ENCODE measurements at regions not wholly inside any gene's neighbourhood (a gene's known extent, or its start where the extent isn't known, plus 50 kb on each side); places are given as distances from the start of the nearest gene placed in this dataset.

GRCh38 chr17:53630638-53631037 is 192.1 kb upstream of the KIF2B start:
- no peak for TF ChIP-seq CTCF (IDR thresholded peaks at IDR 0.05)
- WGBS (ENCODE audit: insufficient coverage), result no CpG with 5 or more reads among the region's 1 CpG

GRCh38 chr17:53630115-53630514 is 192.6 kb upstream of the KIF2B start:
- no peak overlapping the region for H3K27ac Mint-ChIP-seq
- intact Hi-C loops (cut with micrococcal nuclease), result loop anchor here in 1 of 2 donors (10.0 kb wide), 1 partner anchor 45 kb away; no protein-coding TSS in a partner anchor
- Histone ChIP-seq H3K27me3 (ENCODE audit: control insufficient read depth in 2 of 2, insufficient read depth in 2 of 2, low read length in 2 of 2) (no peaks in the 10 kb centered on the region), H2AFZ (ENCODE audit: insufficient read depth, low read depth, low read length, poor library complexity, severe bottlenecking) (no peak overlapping the region), H3K79me2 (ENCODE audit: insufficient read depth, low read length) (no peaks in the 10 kb centered on the region), H3K4me3 (replicated peaks in 1 of 3; ENCODE audit: low read depth in 2 of 3, low read length in 3 of 3) (no peak overlapping the region), H3K9me3 (replicated peaks in 1 of 2; ENCODE audit: control insufficient read depth in 1 of 2, insufficient read depth in 1 of 2, low read length in 2 of 2) (no peaks in the 10 kb centered on the region), H3K27ac (ENCODE audit: low read depth in 1 of 2, low read length in 2 of 2) (no peak overlapping the region), H3K4me1 (ENCODE audit: control insufficient read depth in 1 of 2, insufficient read depth in 2 of 2, low read length in 2 of 2) (no peaks in the 10 kb centered on the region), H3K4me2 (replicated peaks; ENCODE audit: extremely low read depth, low read length, poor library complexity, severe bottlenecking) (no peak overlapping the region), H3K9ac (ENCODE audit: insufficient read depth, low read length, poor library complexity, severe bottlenecking) (no peak overlapping the region), H4K20me1 (ENCODE audit: insufficient read depth, low read length) (no peaks in the 10 kb centered on the region), H3K36me3 (replicated peaks in 1 of 2; ENCODE audit: control insufficient read depth in 1 of 2, insufficient read depth in 2 of 2, low read length in 2 of 2) (no peaks in the 10 kb centered on the region)
- H3K4me3 Mint-ChIP-seq, result no peak overlapping the region
- H3K36me3 Mint-ChIP-seq, result no peaks in the 10 kb centered on the region
- H3K4me1 Mint-ChIP-seq, result no peaks in the 10 kb centered on the region
- TF ChIP-seq CTCF (IDR thresholded peaks at IDR 0.05), result no peak
- 67% methylated on average over 2 of the region's 3 CpGs for WGBS (ENCODE audit: insufficient coverage)
- DNase-seq, result no peak
- H3K27me3 Mint-ChIP-seq (ENCODE audit: low read depth in 3 of 3), result no peaks in the 10 kb centered on the region
- H3K9me3 Mint-ChIP-seq, result peaks cover 0 to 6% (median 0%) of the 10 kb centered on the region in 7 donors

More at GRCh38 chr17:53630638-53631037, 192.1 kb upstream of the KIF2B start:
- H3K9me3 ChIP-seq (replicated peaks in 1 of 2; ENCODE audit: control insufficient read depth in 1 of 2, insufficient read depth in 1 of 2, low read length in 2 of 2), result no peaks in the 10 kb centered on the region
- intact Hi-C loops (cut with micrococcal nuclease), result loop anchor here in 1 of 2 donors (10.0 kb wide), 1 partner anchor 46 kb away; no protein-coding TSS in a partner anchor
- no peak for DNase-seq
- H3K27me3 ChIP-seq (ENCODE audit: control insufficient read depth in 2 of 2, insufficient read depth in 2 of 2, low read length in 2 of 2), result no peaks in the 10 kb centered on the region
- Mint-ChIP-seq H3K4me3 (no peak overlapping the region), H3K36me3 (no peaks in the 10 kb centered on the region), H3K9me3 (peaks cover 0 to 6% (median 0%) of the 10 kb centered on the region in 7 donors), H3K27ac (no peak overlapping the region), H3K4me1 (no peaks in the 10 kb centered on the region), H3K27me3 (ENCODE audit: low read depth in 3 of 3) (no peaks in the 10 kb centered on the region)
- no peak overlapping the region for H3K4me2 ChIP-seq (replicated peaks; ENCODE audit: extremely low read depth, low read length, poor library complexity, severe bottlenecking)
- H3K4me3 ChIP-seq (replicated peaks in 1 of 3; ENCODE audit: low read depth in 2 of 3, low read length in 3 of 3), result no peak overlapping the region
- no peaks in the 10 kb centered on the region for H3K36me3 ChIP-seq (replicated peaks in 1 of 2; ENCODE audit: control insufficient read depth in 1 of 2, insufficient read depth in 2 of 2, low read length in 2 of 2)
- no peak overlapping the region for H3K9ac ChIP-seq (ENCODE audit: insufficient read depth, low read length, poor library complexity, severe bottlenecking)
- no peak overlapping the region for H3K27ac ChIP-seq (ENCODE audit: low read depth in 1 of 2, low read length in 2 of 2)
- H3K79me2 ChIP-seq (ENCODE audit: insufficient read depth, low read length), result no peaks in the 10 kb centered on the region
- H3K4me1 ChIP-seq (ENCODE audit: control insufficient read depth in 1 of 2, insufficient read depth in 2 of 2, low read length in 2 of 2), result no peaks in the 10 kb centered on the region
- no peak overlapping the region for H2AFZ ChIP-seq (ENCODE audit: insufficient read depth, low read depth, low read length, poor library complexity, severe bottlenecking)
- no peaks in the 10 kb centered on the region for H4K20me1 ChIP-seq (ENCODE audit: insufficient read depth, low read length)
